ENCODE measurements at regions not wholly inside any gene's neighbourhood (a gene's known extent, or its start where the extent isn't known, plus 50 kb on each side); places are given as distances from the start of the nearest gene placed in this dataset.

GRCh38 chr2:133766164-133766832, 198.0 kb upstream of the NCKAP5 start:
- DNase-seq (ENCODE audit: low read depth in 1 of 2, low spot score in 1 of 2): no peak

- no peak for DNase-seq (ENCODE audit: low read depth in 1 of 2, low spot score in 1 of 2)
Measured at GRCh38 chr2:133768256-133768655, 200.0 kb upstream of the NCKAP5 start.

DNA sequence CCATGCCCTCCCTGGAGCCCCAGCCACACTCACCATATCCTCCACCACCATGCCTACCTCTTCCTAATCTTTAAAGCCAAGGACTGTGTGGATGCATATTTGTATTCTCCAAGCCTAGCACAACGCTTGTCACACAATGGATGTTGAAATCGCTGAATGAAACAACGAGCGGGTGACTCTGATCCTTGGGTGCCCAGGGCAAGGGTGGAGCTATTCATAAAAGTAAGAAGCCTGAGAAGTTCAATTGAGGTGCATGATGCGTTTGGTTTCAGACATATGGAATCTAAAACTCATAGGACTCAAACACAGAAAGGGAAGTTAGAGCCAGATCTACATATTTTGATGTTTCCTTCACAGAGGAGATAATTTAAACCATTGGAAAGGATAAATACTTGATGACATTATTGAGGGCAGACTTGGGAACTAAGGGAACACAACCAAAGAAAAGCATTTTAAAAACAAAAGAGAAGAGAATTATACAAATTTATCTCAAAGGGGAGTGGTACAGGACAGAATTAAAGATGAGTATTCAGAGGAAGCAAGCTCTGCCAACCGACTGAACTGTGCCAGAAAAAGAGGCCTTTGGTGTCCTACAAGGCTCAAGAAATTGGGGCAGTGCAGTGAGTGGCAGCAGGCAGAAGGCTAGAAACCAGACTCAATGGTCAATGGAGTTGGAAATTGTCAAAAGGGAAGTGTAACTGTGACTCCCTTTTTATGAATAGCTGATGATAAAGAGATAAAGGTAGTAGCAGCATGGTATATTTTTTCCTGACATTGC, 200.6 kb upstream of the NCKAP5 start:
- DNase-seq (ENCODE audit: low read depth in 1 of 2, low spot score in 1 of 2): no peak

DNA sequence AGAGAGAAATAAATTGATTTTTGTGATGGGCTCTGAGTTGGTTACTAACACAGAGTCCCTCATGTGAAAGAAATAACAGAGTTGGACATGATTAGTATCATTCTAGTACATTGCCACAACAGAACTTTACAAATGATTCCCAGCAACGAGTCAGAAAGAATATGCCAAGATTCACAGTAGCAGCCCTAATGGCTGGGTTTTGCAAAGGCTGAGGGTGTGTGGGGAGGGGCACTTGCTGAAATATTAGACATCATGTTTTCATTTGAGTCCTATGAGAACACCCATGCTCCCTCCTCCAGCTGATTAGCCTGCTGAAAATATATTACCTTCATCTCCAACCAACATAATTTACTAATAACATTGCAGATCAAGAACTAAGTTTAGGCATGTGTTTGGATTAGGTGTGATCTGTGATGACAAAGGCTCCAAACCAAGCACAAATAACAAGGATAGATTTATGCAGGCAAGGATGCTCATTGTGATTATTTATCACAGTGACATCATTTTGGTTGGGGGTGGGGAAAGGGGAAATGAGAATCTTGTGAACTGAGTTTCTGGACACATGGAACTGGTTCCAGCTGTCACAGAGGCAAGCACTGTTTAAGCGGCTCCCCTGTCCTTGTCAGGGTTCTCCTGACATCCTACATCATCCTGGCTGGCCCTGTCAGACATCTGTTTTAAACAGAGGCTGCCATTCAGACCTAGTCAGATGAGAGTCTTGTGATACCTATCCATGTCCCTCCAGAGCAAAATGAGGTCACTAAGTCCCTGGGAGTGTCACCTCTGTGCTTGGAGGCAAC, 205.8 kb upstream of the NCKAP5 start:
- DNase-seq (ENCODE audit: low read depth in 1 of 2, low spot score in 1 of 2): no peak

- no peak for DNase-seq (ENCODE audit: low read depth in 1 of 2, low spot score in 1 of 2)
Measured at GRCh38 chr2:133774654-133775015, 206.4 kb upstream of the NCKAP5 start.

- DNase-seq (ENCODE audit: low read depth in 1 of 2, low spot score in 1 of 2): no peak
Measured at GRCh38 chr2:133776936-133777573, 208.8 kb upstream of the NCKAP5 start.

- no peak for DNase-seq (ENCODE audit: low read depth in 1 of 2, low spot score in 1 of 2)
Measured at GRCh38 chr2:133777574-133777960, 209.3 kb upstream of the NCKAP5 start.

GRCh38 chr2:133780099-133780996, 212.1 kb upstream of the NCKAP5 start:
- no peak for DNase-seq (ENCODE audit: low read depth in 1 of 2, low spot score in 1 of 2)

DNA sequence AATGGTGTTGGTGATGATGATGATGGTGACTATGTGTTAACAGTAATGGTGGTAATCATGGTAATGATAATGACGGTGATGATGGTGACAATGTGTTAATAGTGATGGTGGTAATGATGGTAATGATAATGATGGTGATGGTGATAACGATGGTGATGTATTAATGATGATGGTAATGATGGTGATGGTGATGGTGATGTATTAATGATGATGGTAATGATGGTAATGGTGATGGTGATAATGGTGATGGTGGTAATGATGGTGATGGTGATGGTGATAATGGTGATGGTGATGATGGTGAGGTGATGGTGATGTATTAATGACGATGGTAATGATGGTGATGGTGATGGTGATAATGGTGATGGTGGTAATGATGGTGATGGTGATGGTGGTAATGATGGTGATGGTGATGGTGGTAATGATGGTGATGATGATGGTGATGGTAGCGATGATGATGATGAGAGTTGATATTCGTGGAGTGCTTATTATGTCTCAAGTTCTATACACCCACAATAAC, 212.8 kb upstream of the NCKAP5 start:
- DNase-seq (ENCODE audit: low read depth in 1 of 2, low spot score in 1 of 2): no peak

GRCh38 chr2:133787207-133787606, 218.9 kb upstream of the NCKAP5 start:
- no peak for DNase-seq (ENCODE audit: low read depth in 1 of 2, low spot score in 1 of 2)

DNA sequence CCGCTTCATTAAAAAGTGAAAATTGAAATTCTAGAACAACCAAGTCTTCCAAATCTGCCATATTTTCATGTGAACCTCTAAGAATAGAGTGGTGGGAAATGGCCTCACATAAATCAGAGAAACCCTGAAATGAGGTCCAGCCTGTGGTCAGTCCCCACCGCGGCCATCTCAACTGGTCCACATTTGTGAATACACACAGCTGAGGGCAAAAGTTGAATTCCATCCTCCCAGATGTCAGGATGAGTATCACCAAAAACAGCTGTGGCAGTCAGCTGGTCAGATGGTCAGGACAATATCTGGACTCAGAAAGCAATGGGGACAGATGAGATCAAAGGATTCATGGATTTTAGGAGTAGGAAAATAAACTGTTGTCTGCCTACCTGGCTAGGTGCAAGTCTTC, 219.4 kb upstream of the NCKAP5 start:
- no peak for DNase-seq (ENCODE audit: low read depth in 1 of 2, low spot score in 1 of 2)

GRCh38 chr2:133788386-133788785, 220.1 kb upstream of the NCKAP5 start:
- no peak for DNase-seq (ENCODE audit: low read depth in 1 of 2, low spot score in 1 of 2)

GRCh38 chr2:133789743-133790142, 221.5 kb upstream of the NCKAP5 start:
- DNase-seq (ENCODE audit: low read depth in 1 of 2, low spot score in 1 of 2): no peak

DNA sequence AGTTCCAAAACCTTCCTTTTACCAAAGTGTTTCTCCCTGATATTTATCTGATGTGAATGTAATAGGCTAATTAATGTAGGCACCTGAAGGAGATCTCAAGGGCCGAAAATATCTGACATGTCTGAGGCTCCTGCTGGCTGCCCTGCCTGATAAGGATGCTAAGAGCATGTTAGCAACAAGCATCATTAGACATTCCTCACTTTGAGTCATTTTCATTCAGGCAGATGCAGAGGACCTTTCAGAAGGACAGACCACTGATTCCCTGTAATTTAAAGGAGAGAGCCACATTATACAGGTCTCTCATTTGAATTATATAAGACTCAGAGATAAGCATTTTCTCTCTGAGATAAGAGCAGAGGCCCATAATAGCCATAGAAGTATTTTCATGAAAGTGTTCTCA, 222.4 kb upstream of the NCKAP5 start:
- no peak for DNase-seq (ENCODE audit: low read depth in 1 of 2, low spot score in 1 of 2)

DNA sequence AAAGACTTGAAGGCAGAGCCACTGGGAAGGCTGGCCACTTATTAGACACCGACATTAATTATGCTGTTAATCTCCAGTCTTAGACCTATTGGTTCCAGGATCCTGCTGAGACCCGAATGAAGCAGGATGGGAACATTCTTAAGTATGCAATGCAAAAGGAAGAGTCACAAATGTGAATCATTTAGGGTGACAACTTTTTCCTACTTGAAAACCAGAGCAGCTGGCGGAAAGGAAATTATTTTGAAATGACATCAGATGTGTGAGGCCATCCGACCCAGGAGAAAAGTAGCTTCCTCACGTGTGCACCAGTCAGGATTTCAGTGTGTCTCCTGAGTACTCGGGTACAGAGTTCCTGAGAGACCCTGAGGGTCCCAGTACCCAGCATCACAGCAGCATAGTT, 222.9 kb upstream of the NCKAP5 start:
- no peak for DNase-seq (ENCODE audit: low read depth in 1 of 2, low spot score in 1 of 2)

GRCh38 chr2:133792223-133792622, 224.0 kb upstream of the NCKAP5 start:
- DNase-seq (ENCODE audit: low read depth in 1 of 2, low spot score in 1 of 2): no peak

- no peak for DNase-seq (ENCODE audit: low read depth in 1 of 2, low spot score in 1 of 2)
Measured at GRCh38 chr2:133794114-133794513, 225.9 kb upstream of the NCKAP5 start.

GRCh38 chr2:133801946-133802345, 233.7 kb upstream of the NCKAP5 start:
- no peak for DNase-seq (ENCODE audit: low read depth in 1 of 2, low spot score in 1 of 2)

DNA sequence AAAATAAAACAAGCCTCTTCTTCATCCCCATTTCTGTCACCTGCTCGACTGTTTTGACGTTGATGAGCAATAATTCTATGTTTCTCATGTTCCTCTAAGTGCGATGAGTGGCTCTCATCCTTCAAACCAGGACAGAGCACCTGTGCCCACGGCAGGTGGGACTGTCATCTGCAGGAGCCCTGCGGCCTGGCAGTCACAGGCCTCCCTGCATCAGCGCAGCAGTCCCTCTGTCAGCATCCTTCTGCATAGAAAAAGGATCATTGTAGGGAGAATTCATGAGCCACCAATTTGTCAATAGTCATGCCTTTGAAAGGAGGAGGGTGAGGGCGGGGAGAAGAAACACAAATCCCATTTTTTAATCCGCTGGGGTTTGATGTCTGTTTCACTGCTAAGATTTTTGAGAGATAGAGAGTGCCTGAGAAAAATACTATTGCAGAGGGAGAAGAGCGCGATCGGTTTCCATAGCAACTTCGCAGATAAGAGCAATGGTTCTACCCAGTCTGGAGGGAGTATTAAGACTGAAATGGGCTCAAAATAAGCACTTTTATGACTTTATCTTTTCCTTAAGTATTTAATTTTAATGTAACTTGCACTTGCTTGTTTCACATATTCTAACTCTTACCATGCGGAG, 234.3 kb upstream of the NCKAP5 start:
- no peak for DNase-seq (ENCODE audit: low read depth in 1 of 2, low spot score in 1 of 2)

GRCh38 chr2:133806564-133806963, 238.3 kb upstream of the NCKAP5 start:
- no peak for DNase-seq (ENCODE audit: low read depth in 1 of 2, low spot score in 1 of 2)
